HG03558 (cell line): ENCODE measurements at regions not wholly inside any gene's neighbourhood (a gene's known extent, or its start where the extent isn't known, plus 50 kb on each side); places are given as distances from the start of the nearest gene placed in this dataset.

Source experiments
- ATAC-seq: cut with Tn5 transposase; IDR thresholded peaks from one replicate; pipeline ENCODE4 v1.9.1; 2021; ENCODE audit warnings: moderate number of reproducible peaks; ENCODE audit not compliant: unreplicated experiment; ENCODE audit errors: extremely low read depth

- ATAC-seq: no peak
These were observed 478.4 kb downstream of the TOX3 start for GRCh38 chr16:52068447-52069074.

GRCh38 chr16:52066962-52067361, 480.0 kb downstream of the TOX3 start:
- no peak for ATAC-seq

- no peak for ATAC-seq
These were observed 490.7 kb downstream of the TOX3 start for GRCh38 chr16:52056259-52056658.

- ATAC-seq: no peak
These were observed 491.6 kb downstream of the TOX3 start for GRCh38 chr16:52055381-52055780.

GRCh38 chr16:52054326-52054725, 492.6 kb downstream of the TOX3 start:
- ATAC-seq: no peak

- no peak for ATAC-seq
These were observed 494.1 kb downstream of the TOX3 start for GRCh38 chr16:52052818-52053217.

- ATAC-seq: no peak
These were observed 495.4 kb downstream of the TOX3 start for GRCh38 chr16:52051414-52052172.

GRCh38 chr16:52050418-52050817, 496.5 kb downstream of the TOX3 start:
- no peak for ATAC-seq

GRCh38 chr16:52035436-52035835, 511.5 kb downstream of the TOX3 start:
- no peak for ATAC-seq

GRCh38 chr16:52034830-52035229, 512.1 kb downstream of the TOX3 start:
- no peak for ATAC-seq

- no peak for ATAC-seq
These were observed 513.0 kb downstream of the TOX3 start for GRCh38 chr16:52033992-52034391.

GRCh38 chr16:52022980-52023379, 524.0 kb downstream of the TOX3 start:
- no peak for ATAC-seq

GRCh38 chr16:52022177-52022576, 524.8 kb downstream of the TOX3 start:
- no peak for ATAC-seq

GRCh38 chr16:52016387-52016786, 530.6 kb downstream of the TOX3 start:
- no peak for ATAC-seq

GRCh38 chr16:52005551-52005950, 541.4 kb downstream of the TOX3 start:
- no peak for ATAC-seq

- ATAC-seq: no peak
These were observed 542.6 kb downstream of the TOX3 start for GRCh38 chr16:52004343-52004742.

GRCh38 chr16:52002026-52002425, 544.9 kb downstream of the TOX3 start:
- no peak for ATAC-seq

GRCh38 chr16:51996516-51996915, 550.4 kb downstream of the TOX3 start:
- ATAC-seq: no peak

- no peak for ATAC-seq
These were observed 552.3 kb downstream of the TOX3 start for GRCh38 chr16:51994597-51994996.

GRCh38 chr16:51989637-51990230, 557.2 kb downstream of the TOX3 start:
- no peak for ATAC-seq

- no peak for ATAC-seq
These were observed 558.0 kb downstream of the TOX3 start for GRCh38 chr16:51988977-51989376.

- no peak for ATAC-seq
These were observed 559.4 kb downstream of the TOX3 start for GRCh38 chr16:51987519-51987918.
